K562 (cell line): ENCODE measurements at regions not wholly inside any gene's neighbourhood (a gene's known extent, or its start where the extent isn't known, plus 50 kb on each side); places are given as distances from the start of the nearest gene placed in this dataset.

Experiments used
- ATAC-seq: fragments of 200-7000 bp; cut with Tn5 transposase; 3 replicates; pipeline ENCODE4 v1.9.1; 2020; ENCODE audit warnings: moderate library complexity
- BruUV-seq: library from RNA; stranded (reverse); fragments of 400-500 nt; replicated peaks from 2 replicates; lab custom pipeline; 2021; lab: Mats Ljungman, UMichigan
- CTCF ChIA-PET: fragments of 300-600 bp; formaldehyde crosslinking; extraction: SDS; loops from one replicate; lab custom pipeline; 2021; ENCODE audit warnings: low intra/inter-chr PET ratio; lab: Yijun Ruan, JAX
- POLR2A ChIA-PET: fragments of 300-600, 350-650 bp; sonication (Branson Sonifier 250); formaldehyde crosslinking; extraction: SDS; loops from one replicate; lab custom pipeline; 2021; ENCODE audit warnings: antibody characterized with exemption, inconsistent platforms; lab: Yijun Ruan, JAX
- DNase-seq, 4 experiments: peaks; one replicate each; pipeline versions ENCODE4 v3.0.0 to v3.0.0-alpha.2; 2011 to 2018; ENCODE audit warnings: low spot score in 3 of 4, mixed read lengths in 3 of 4; ENCODE audit errors: extremely low read depth in 1 of 4
- FAIRE-seq: peaks from 2 replicates; lab custom pipeline; 2011; peaks lifted over from hg19 to GRCh38; lab: Jason Lieb, UNC
- H2AFZ ChIP-seq: 2 replicates; pipeline ENCODE4 v1.6.0; 2011; ENCODE audit warnings: low read depth, low read length, control low read depth, inconsistent platforms
- H3K27ac ChIP-seq: fragments of 200-600 bp; 3 replicates; pipeline ENCODE4 v1.8.0; 2011; ENCODE audit warnings: low read depth, mild to moderate bottlenecking, control low read depth, inconsistent platforms, low read length, moderate library complexity, mixed read lengths; ENCODE audit errors: extremely low read depth
- H3K27me3 ChIP-seq, 2 experiments: fragments of 300-600 bp in 1 of 2; 2 replicates in 1 of 2; 3 replicates in 1 of 2; pipeline versions ENCODE4 v1.6.0 to v1.8.0; 2011; ENCODE audit warnings: inconsistent platforms in 2 of 2, low read length in 2 of 2, mild to moderate bottlenecking in 1 of 2, mixed read lengths in 1 of 2, moderate library complexity in 1 of 2; ENCODE audit not compliant: control insufficient read depth in 2 of 2, insufficient read depth in 2 of 2
- H3K36me3 ChIP-seq: fragments of 300-600 bp; 3 replicates; pipeline ENCODE4 v1.8.0; 2011; ENCODE audit warnings: mild to moderate bottlenecking, low read length, inconsistent platforms; ENCODE audit not compliant: control insufficient read depth, insufficient read depth
- H3K4me1 ChIP-seq, 2 experiments: fragments of 200-600 bp in 1 of 2; replicated peaks in 1 of 2; 2 replicates in 1 of 2; 3 replicates in 1 of 2; pipeline versions ENCODE4 v1.5.1 to v1.8.0; 2011; ENCODE audit warnings: inconsistent platforms in 2 of 2, low read length in 2 of 2, mild to moderate bottlenecking in 1 of 2, mixed read lengths in 1 of 2, moderate library complexity in 1 of 2; ENCODE audit not compliant: control insufficient read depth in 2 of 2, insufficient read depth in 2 of 2
- H3K4me2 ChIP-seq: 2 replicates; pipeline ENCODE4 v1.6.1; 2011; ENCODE audit warnings: low read length, control low read depth, inconsistent platforms, mixed read lengths; ENCODE audit not compliant: insufficient read depth
- H3K4me3 ChIP-seq: fragments of 200-600 bp; sonication (generic), shearing (Covaris generic); 2 replicates; pipeline ENCODE4 v1.5.1; 2016; ENCODE audit warnings: control low read depth, inconsistent platforms
- H3K79me2 ChIP-seq: fragments of 200-600 bp; 3 replicates; pipeline ENCODE4 v1.8.0; 2011; ENCODE audit warnings: low read length, inconsistent platforms; ENCODE audit not compliant: control insufficient read depth, insufficient read depth
- H3K9ac ChIP-seq, 2 experiments: 2 replicates each; pipeline versions ENCODE4 v1.6.0 to v1.6.1; 2011; ENCODE audit warnings: low read depth in 2 of 2, low read length in 2 of 2, control low read depth in 1 of 2, inconsistent platforms in 1 of 2, mild to moderate bottlenecking in 1 of 2, mixed read lengths in 1 of 2; ENCODE audit not compliant: insufficient read depth in 1 of 2
- H3K9me1 ChIP-seq: one replicate; pipeline ENCODE4 v1.6.0; 2011; ENCODE audit warnings: inconsistent platforms, mild to moderate bottlenecking, low read length, moderate library complexity; ENCODE audit not compliant: control insufficient read depth, insufficient read depth
- H3K9me3 ChIP-seq: replicated peaks from 2 replicates; pipeline ENCODE4 v1.5.1; 2011; ENCODE audit warnings: low read depth, low read length, inconsistent platforms; ENCODE audit not compliant: control insufficient read depth, insufficient read depth
- H4K20me1 ChIP-seq: replicated peaks from 2 replicates; pipeline ENCODE4 v1.6.1; 2011; ENCODE audit warnings: low read length, inconsistent platforms, mixed read lengths; ENCODE audit not compliant: control insufficient read depth, insufficient read depth
- HDAC6 ChIP-seq: IDR thresholded peaks from 2 replicates; pipeline ENCODE4 v1.6.1; 2012; ENCODE audit warnings: low read depth, mild to moderate bottlenecking, control low read depth, inconsistent platforms, low read length, moderate library complexity
- HNRNPLL ChIP-seq: fragments of 200-400 bp; formaldehyde crosslinking; IDR thresholded peaks from 2 replicates; pipeline ENCODE4 v1.6.1; 2017; ENCODE audit warnings: low read length, low read depth, mild to moderate bottlenecking; ENCODE audit not compliant: poor library complexity, severe bottlenecking
- HSF4 ChIP-seq: fragments of 250-450 bp; sonication (Bioruptor Pico); IDR thresholded peaks from 2 replicates; pipeline ENCODE4 v2.1.2; 2022; ENCODE audit warnings: mild to moderate bottlenecking, moderate library complexity, borderline replicate concordance
- MBD2 ChIP-seq: sonication (generic); IDR thresholded peaks from 2 replicates; pipeline ENCODE4 v1.6.1; 2016; ENCODE audit warnings: low read depth, borderline replicate concordance
- NCOA4 ChIP-seq: fragments of 450-650 bp; IDR thresholded peaks from 2 replicates; pipeline ENCODE4 v1.6.1; 2018; ENCODE audit warnings: mild to moderate bottlenecking; ENCODE audit not compliant: partially characterized antibody
- NCOR1 ChIP-seq: fragments of 450-650 bp; IDR thresholded peaks from 2 replicates; pipeline ENCODE4 v1.6.1; 2016; ENCODE audit warnings: mild to moderate bottlenecking, moderate library complexity
- PHF8 ChIP-seq: fragments of 200-600 bp; sonication (generic); IDR thresholded peaks from 2 replicates; pipeline ENCODE4 v1.6.1; 2012; ENCODE audit warnings: mixed run types, mild to moderate bottlenecking, inconsistent platforms, low read length, moderate library complexity, borderline replicate concordance
- WHSC1 ChIP-seq: IDR thresholded peaks from one replicate; pipeline ENCODE4 v1.6.1; 2012; ENCODE audit warnings: low read length, control low read depth, inconsistent platforms
- ZNF584 ChIP-seq: fragments of 200-800 bp; sonication (Bioruptor generic); IDR thresholded peaks from 2 replicates; pipeline ENCODE4 v1.6.1; 2016; ENCODE audit warnings: low read depth, mild to moderate bottlenecking, missing genetic modification characterization, missing compliant biosample characterization
- ZNF696 ChIP-seq: fragments of 250-450 bp; sonication (Bioruptor Pico); conservative IDR thresholded peaks from 2 replicates; pipeline ENCODE4 v1.4.0; 2020; ENCODE audit warnings: mild to moderate bottlenecking, moderate library complexity
- WGBS: fragments of 100-300 bp; shearing (Covaris generic); methylation state at CpG from one replicate; pipeline ENCODE4 v1.1.6; 2016; ENCODE audit warnings: low coverage, mixed read lengths; ENCODE audit not compliant: insufficient coverage; ENCODE audit errors: missing lambda C conversion rate; 5-methylcytosine and 5-hydroxymethylcytosine counted together
- in situ Hi-C: fragments of 300-500 bp; cut with MboI; formaldehyde crosslinking; loops from 4 replicates; pipeline ENCODE4 v1.15.0; 2018; ENCODE audit warnings: inconsistent platforms, mixed read lengths
- intact Hi-C: fragments of 100-400 bp; cut with micrococcal nuclease; formaldehyde crosslinking; loops from 2 replicates; pipeline ENCODE4 v1.14.2; 2022
- TF ChIP-seq, protein P1 (sequence below), 2 experiments: fragments of 250-450 bp in 1 of 2; fragments of 450-650 bp in 1 of 2; sonication (Bioruptor Pico) in 1 of 2; IDR thresholded peaks; 2 replicates each; pipeline versions ENCODE4 v1.6.1 to v1.8.0; 2016 to 2021; ENCODE audit warnings: mild to moderate bottlenecking in 2 of 2, moderate library complexity in 2 of 2, missing compliant biosample characterization in 1 of 2, missing genetic modification characterization in 1 of 2
- TF ChIP-seq, protein P2 (sequence below): IDR thresholded peaks from 3 replicates; pipeline ENCODE4 v1.6.1; 2011; ENCODE audit warnings: borderline replicate concordance, mild to moderate bottlenecking; ENCODE audit not compliant: insufficient read length, insufficient read depth
- TF ChIP-seq, protein P3 (sequence below): fragments of 150-350 bp; IDR thresholded peaks from 2 replicates; pipeline ENCODE4 v1.6.1; 2014; ENCODE audit warnings: low read depth, mild to moderate bottlenecking, low read length, borderline replicate concordance
- TF ChIP-seq, protein P4 (sequence below): fragments of 450-650 bp; IDR thresholded peaks from 2 replicates; pipeline ENCODE4 v1.6.1; 2016; ENCODE audit warnings: missing biosample characterization, missing genetic modification characterization

DNA sequence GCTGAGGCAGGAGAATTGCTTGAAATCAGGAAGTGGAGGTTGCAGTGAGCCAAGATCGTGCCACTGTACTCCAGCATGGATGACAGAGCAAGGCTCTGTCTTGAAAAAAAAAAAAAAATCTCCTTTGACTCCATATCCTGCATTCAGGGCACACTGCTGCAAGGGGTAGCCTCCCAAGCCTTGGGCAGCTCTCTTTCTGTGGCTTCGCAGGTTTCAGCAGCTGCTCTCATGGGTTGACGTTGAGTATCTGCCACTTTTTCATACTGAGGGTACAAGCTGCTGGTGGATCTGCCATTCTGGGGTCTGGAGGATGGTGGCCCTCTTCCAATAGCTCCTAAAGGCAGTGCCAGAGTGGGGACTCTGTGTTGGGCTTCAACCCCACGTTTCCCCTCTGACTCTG lies 2198.1 kb upstream of the WWC1 start:
- no peak for ATAC-seq
- intact Hi-C loops = no loop called here
- in situ Hi-C loops = no loop called here
- 2% methylated on average over 4 of the region's 4 CpGs for WGBS
- no TSS peak for BruUV-seq
- Histone ChIP-seq H2AFZ (no peak overlapping the region), H3K4me3 (no peak overlapping the region), H3K79me2 (no peaks in the 10 kb centered on the region), H3K27me3 (no peaks in the 10 kb centered on the region), H3K9me3 (0 out of 2 replicates have a peak, but pooled peaks cover under 1% of the 10 kb centered on the region), H3K4me2 (no peak overlapping the region), H3K36me3 (no peaks in the 10 kb centered on the region), H3K27ac (no peak overlapping the region), H3K9me1 (no peaks in the 10 kb centered on the region), H4K20me1 (no peaks in the 10 kb centered on the region), H3K4me1 (no peaks in the 10 kb centered on the region), H3K9ac (no peak overlapping the region)
- ChIA-PET POLR2A (no interaction called here), CTCF (no interaction called here)
- DNase-seq = no peak
- no peak for TF ChIP-seq HSF4 (CRISPR knock-in tag)
- TF ChIP-seq ZNF696 = no peak
- TF ChIP-seq PHF8 = no peak
- no peak for TF ChIP-seq ZNF584 (CRISPR knock-in tag)
- TF ChIP-seq, protein P1, sequence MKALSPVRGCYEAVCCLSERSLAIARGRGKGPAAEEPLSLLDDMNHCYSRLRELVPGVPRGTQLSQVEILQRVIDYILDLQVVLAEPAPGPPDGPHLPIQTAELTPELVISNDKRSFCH (CRISPR knock-in tag; IDR thresholded peaks at IDR 0.05) = no peak
- TF ChIP-seq, protein P1 (tag; IDR thresholded peaks at IDR 0.05) = no peak
- no peak for TF ChIP-seq NCOR1
- TF ChIP-seq MBD2 = no peak
- TF ChIP-seq WHSC1 = no peak
- TF ChIP-seq HDAC6 = no peak
- TF ChIP-seq, protein P2, sequence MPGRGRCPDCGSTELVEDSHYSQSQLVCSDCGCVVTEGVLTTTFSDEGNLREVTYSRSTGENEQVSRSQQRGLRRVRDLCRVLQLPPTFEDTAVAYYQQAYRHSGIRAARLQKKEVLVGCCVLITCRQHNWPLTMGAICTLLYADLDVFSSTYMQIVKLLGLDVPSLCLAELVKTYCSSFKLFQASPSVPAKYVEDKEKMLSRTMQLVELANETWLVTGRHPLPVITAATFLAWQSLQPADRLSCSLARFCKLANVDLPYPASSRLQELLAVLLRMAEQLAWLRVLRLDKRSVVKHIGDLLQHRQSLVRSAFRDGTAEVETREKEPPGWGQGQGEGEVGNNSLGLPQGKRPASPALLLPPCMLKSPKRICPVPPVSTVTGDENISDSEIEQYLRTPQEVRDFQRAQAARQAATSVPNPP = no peak
- TF ChIP-seq NCOA4 = no peak
- TF ChIP-seq, protein P3, sequence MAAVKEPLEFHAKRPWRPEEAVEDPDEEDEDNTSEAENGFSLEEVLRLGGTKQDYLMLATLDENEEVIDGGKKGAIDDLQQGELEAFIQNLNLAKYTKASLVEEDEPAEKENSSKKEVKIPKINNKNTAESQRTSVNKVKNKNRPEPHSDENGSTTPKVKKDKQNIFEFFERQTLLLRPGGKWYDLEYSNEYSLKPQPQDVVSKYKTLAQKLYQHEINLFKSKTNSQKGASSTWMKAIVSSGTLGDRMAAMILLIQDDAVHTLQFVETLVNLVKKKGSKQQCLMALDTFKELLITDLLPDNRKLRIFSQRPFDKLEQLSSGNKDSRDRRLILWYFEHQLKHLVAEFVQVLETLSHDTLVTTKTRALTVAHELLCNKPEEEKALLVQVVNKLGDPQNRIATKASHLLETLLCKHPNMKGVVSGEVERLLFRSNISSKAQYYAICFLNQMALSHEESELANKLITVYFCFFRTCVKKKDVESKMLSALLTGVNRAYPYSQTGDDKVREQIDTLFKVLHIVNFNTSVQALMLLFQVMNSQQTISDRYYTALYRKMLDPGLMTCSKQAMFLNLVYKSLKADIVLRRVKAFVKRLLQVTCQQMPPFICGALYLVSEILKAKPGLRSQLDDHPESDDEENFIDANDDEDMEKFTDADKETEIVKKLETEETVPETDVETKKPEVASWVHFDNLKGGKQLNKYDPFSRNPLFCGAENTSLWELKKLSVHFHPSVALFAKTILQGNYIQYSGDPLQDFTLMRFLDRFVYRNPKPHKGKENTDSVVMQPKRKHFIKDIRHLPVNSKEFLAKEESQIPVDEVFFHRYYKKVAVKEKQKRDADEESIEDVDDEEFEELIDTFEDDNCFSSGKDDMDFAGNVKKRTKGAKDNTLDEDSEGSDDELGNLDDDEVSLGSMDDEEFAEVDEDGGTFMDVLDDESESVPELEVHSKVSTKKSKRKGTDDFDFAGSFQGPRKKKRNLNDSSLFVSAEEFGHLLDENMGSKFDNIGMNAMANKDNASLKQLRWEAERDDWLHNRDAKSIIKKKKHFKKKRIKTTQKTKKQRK = no peak
- TF ChIP-seq, protein P4, sequence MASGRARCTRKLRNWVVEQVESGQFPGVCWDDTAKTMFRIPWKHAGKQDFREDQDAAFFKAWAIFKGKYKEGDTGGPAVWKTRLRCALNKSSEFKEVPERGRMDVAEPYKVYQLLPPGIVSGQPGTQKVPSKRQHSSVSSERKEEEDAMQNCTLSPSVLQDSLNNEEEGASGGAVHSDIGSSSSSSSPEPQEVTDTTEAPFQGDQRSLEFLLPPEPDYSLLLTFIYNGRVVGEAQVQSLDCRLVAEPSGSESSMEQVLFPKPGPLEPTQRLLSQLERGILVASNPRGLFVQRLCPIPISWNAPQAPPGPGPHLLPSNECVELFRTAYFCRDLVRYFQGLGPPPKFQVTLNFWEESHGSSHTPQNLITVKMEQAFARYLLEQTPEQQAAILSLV (tag) = no peak
- TF ChIP-seq HNRNPLL = no peak
- no peak for FAIRE-seq
